ENCODE measurements at regions not wholly inside any gene's neighbourhood (a gene's known extent, or its start where the extent isn't known, plus 50 kb on each side); places are given as distances from the start of the nearest gene placed in this dataset.

- Histone ChIP-seq H3K9me3 (ENCODE audit: low read depth, low read length) (no peaks in the 10 kb centered on the region), H4K20me1 (ENCODE audit: insufficient read depth, low read length) (no peaks in the 10 kb centered on the region), H3K79me2 (ENCODE audit: insufficient read depth, low read length) (no peaks in the 10 kb centered on the region), H3K4me3 (ENCODE audit: insufficient read depth, low read length) (no peak overlapping the region), H3K4me1 (ENCODE audit: insufficient read depth, low read length) (no peaks in the 10 kb centered on the region), H2AFZ (ENCODE audit: low read length) (no peak overlapping the region), H3K36me3 (ENCODE audit: insufficient read depth, low read length) (no peaks in the 10 kb centered on the region), H3K27ac (ENCODE audit: low read depth, low read length) (no peak overlapping the region), H3K27me3 (ENCODE audit: insufficient read depth, low read length) (no peaks in the 10 kb centered on the region), H3K4me2 (ENCODE audit: insufficient read depth, low read length) (no peak overlapping the region)
- TF ChIP-seq, protein P1, sequence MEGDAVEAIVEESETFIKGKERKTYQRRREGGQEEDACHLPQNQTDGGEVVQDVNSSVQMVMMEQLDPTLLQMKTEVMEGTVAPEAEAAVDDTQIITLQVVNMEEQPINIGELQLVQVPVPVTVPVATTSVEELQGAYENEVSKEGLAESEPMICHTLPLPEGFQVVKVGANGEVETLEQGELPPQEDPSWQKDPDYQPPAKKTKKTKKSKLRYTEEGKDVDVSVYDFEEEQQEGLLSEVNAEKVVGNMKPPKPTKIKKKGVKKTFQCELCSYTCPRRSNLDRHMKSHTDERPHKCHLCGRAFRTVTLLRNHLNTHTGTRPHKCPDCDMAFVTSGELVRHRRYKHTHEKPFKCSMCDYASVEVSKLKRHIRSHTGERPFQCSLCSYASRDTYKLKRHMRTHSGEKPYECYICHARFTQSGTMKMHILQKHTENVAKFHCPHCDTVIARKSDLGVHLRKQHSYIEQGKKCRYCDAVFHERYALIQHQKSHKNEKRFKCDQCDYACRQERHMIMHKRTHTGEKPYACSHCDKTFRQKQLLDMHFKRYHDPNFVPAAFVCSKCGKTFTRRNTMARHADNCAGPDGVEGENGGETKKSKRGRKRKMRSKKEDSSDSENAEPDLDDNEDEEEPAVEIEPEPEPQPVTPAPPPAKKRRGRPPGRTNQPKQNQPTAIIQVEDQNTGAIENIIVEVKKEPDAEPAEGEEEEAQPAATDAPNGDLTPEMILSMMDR (IDR thresholded peaks at IDR 0.05; ENCODE audit: extremely low read depth, low read depth, low read length) = no peak
- DNase-seq (ENCODE audit: insufficient read length, low spot score, missing footprints) = no peak
Observed at GRCh38 chr12:71222436-71222835, 64.6 kb upstream of the TSPAN8 start.

GRCh38 chr12:71220260-71220659, 62.5 kb upstream of the TSPAN8 start:
- H3K9me3 ChIP-seq (ENCODE audit: low read depth, low read length) = no peaks in the 10 kb centered on the region
- H2AFZ ChIP-seq (ENCODE audit: low read length) = no peak overlapping the region
- H4K20me1 ChIP-seq (ENCODE audit: insufficient read depth, low read length) = no peaks in the 10 kb centered on the region
- TF ChIP-seq, protein P1 (IDR thresholded peaks at IDR 0.05; ENCODE audit: extremely low read depth, low read depth, low read length) = no peak
- H3K4me1 ChIP-seq (ENCODE audit: insufficient read depth, low read length) = no peaks in the 10 kb centered on the region
- no peak overlapping the region for H3K4me3 ChIP-seq (ENCODE audit: insufficient read depth, low read length)
- H3K27me3 ChIP-seq (ENCODE audit: insufficient read depth, low read length) = no peaks in the 10 kb centered on the region
- H3K27ac ChIP-seq (ENCODE audit: low read depth, low read length) = no peak overlapping the region
- H3K36me3 ChIP-seq (ENCODE audit: insufficient read depth, low read length) = no peaks in the 10 kb centered on the region
- DNase-seq (ENCODE audit: insufficient read length, low spot score, missing footprints) = no peak
- no peak overlapping the region for H3K4me2 ChIP-seq (ENCODE audit: insufficient read depth, low read length)
- no peaks in the 10 kb centered on the region for H3K79me2 ChIP-seq (ENCODE audit: insufficient read depth, low read length)

GRCh38 chr12:71219224-71219623, 61.4 kb upstream of the TSPAN8 start:
- no peaks in the 10 kb centered on the region for H3K4me1 ChIP-seq (ENCODE audit: insufficient read depth, low read length)
- no peak overlapping the region for H3K4me3 ChIP-seq (ENCODE audit: insufficient read depth, low read length)
- no peaks in the 10 kb centered on the region for H3K9me3 ChIP-seq (ENCODE audit: low read depth, low read length)
- TF ChIP-seq, protein P1 (IDR thresholded peaks at IDR 0.05; ENCODE audit: extremely low read depth, low read depth, low read length) = no peak
- no peaks in the 10 kb centered on the region for H3K36me3 ChIP-seq (ENCODE audit: insufficient read depth, low read length)
- H3K4me2 ChIP-seq (ENCODE audit: insufficient read depth, low read length) = no peak overlapping the region
- H3K27me3 ChIP-seq (ENCODE audit: insufficient read depth, low read length) = no peaks in the 10 kb centered on the region
- no peak for DNase-seq (ENCODE audit: insufficient read length, low spot score, missing footprints)
- no peak overlapping the region for H3K27ac ChIP-seq (ENCODE audit: low read depth, low read length)
- H3K79me2 ChIP-seq (ENCODE audit: insufficient read depth, low read length) = no peaks in the 10 kb centered on the region
- H4K20me1 ChIP-seq (ENCODE audit: insufficient read depth, low read length) = no peaks in the 10 kb centered on the region
- H2AFZ ChIP-seq (ENCODE audit: low read length) = no peak overlapping the region

DNA sequence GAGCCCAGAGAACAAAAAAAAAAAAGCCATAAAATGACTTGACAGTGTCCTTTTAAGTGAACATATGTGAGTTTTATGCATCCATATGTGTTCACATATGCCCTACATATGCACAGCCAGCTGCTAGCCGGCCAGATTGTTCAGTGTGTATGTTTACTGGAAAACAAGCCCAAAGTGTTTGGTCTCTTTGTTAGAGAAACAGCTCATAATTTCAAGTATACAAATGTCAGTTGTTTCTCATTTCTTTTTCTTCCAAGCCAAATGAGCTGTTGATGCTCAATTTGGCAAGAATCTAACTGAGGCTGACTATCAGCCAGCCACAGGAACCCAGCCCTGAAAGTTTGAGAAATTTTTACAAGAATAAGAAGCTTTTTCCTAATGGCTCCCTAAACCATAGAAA, 60.8 kb upstream of the TSPAN8 start:
- no peak overlapping the region for H3K4me3 ChIP-seq (ENCODE audit: insufficient read depth, low read length)
- TF ChIP-seq, protein P1 (IDR thresholded peaks at IDR 0.05; ENCODE audit: extremely low read depth, low read depth, low read length) = no peak
- H3K27ac ChIP-seq (ENCODE audit: low read depth, low read length) = no peak overlapping the region
- no peaks in the 10 kb centered on the region for H3K4me1 ChIP-seq (ENCODE audit: insufficient read depth, low read length)
- H3K36me3 ChIP-seq (ENCODE audit: insufficient read depth, low read length) = no peaks in the 10 kb centered on the region
- DNase-seq (ENCODE audit: insufficient read length, low spot score, missing footprints) = no peak
- no peaks in the 10 kb centered on the region for H3K27me3 ChIP-seq (ENCODE audit: insufficient read depth, low read length)
- H3K4me2 ChIP-seq (ENCODE audit: insufficient read depth, low read length) = no peak overlapping the region
- H4K20me1 ChIP-seq (ENCODE audit: insufficient read depth, low read length) = no peaks in the 10 kb centered on the region
- no peaks in the 10 kb centered on the region for H3K79me2 ChIP-seq (ENCODE audit: insufficient read depth, low read length)
- no peak overlapping the region for H2AFZ ChIP-seq (ENCODE audit: low read length)
- H3K9me3 ChIP-seq (ENCODE audit: low read depth, low read length) = no peaks in the 10 kb centered on the region
